ENCODE measurements at regions not wholly inside any gene's neighbourhood (a gene's known extent, or its start where the extent isn't known, plus 50 kb on each side); places are given as distances from the start of the nearest gene placed in this dataset.

- Histone ChIP-seq H3F3A (ENCODE audit: insufficient read depth, low read length) (no peaks in the 10 kb centered on the region), H3K36me3 (ENCODE audit: insufficient read depth, low read length) (no peaks in the 10 kb centered on the region), H3K9ac (ENCODE audit: low read length) (no peak overlapping the region), H3K9me2 (ENCODE audit: low read depth, low read length) (no peaks in the 10 kb centered on the region), H3K27me3 (ENCODE audit: insufficient read depth, low read length) (no peaks in the 10 kb centered on the region), H2AFZ (ENCODE audit: low read length) (no peak overlapping the region), H3K27ac (ENCODE audit: low read depth, low read length, poor library complexity, severe bottlenecking) (no peak overlapping the region), H3K4me2 (ENCODE audit: low read length) (no peak overlapping the region), H3K79me2 (ENCODE audit: insufficient read depth, low read length) (no peaks in the 10 kb centered on the region), H3K9me3 (ENCODE audit: low read length) (no peaks in the 10 kb centered on the region), H3K4me1 (ENCODE audit: insufficient read depth, low read length, severe bottlenecking) (no peaks in the 10 kb centered on the region), H4K20me1 (ENCODE audit: insufficient read depth, low read length) (no peaks in the 10 kb centered on the region), H3K4me3 (ENCODE audit: low read depth, low read length, poor library complexity, severe bottlenecking) (no peak overlapping the region)
- no peak for TF ChIP-seq EZH2 (IDR thresholded peaks at IDR 0.05; ENCODE audit: borderline replicate concordance, low read length)
- no peak for TF ChIP-seq CTCF (IDR thresholded peaks at IDR 0.05; ENCODE audit: low read length)
Observed at GRCh38 chr20:39252035-39252434, 289.9 kb downstream of the DHX35 start.

GRCh38 chr20:39249798-39250197, 287.7 kb downstream of the DHX35 start:
- no peak for TF ChIP-seq EZH2 (IDR thresholded peaks at IDR 0.05; ENCODE audit: borderline replicate concordance, low read length)
- TF ChIP-seq CTCF (IDR thresholded peaks at IDR 0.05; ENCODE audit: low read length): no peak
- H2AFZ ChIP-seq (ENCODE audit: low read length): no peak overlapping the region
- H4K20me1 ChIP-seq (ENCODE audit: insufficient read depth, low read length): no peaks in the 10 kb centered on the region
- H3K27me3 ChIP-seq (ENCODE audit: insufficient read depth, low read length): no peaks in the 10 kb centered on the region
- H3K36me3 ChIP-seq (ENCODE audit: insufficient read depth, low read length): no peaks in the 10 kb centered on the region
- H3K9ac ChIP-seq (ENCODE audit: low read length): no peak overlapping the region
- no peaks in the 10 kb centered on the region for H3K9me3 ChIP-seq (ENCODE audit: low read length)
- H3K27ac ChIP-seq (ENCODE audit: low read depth, low read length, poor library complexity, severe bottlenecking): no peak overlapping the region
- no peaks in the 10 kb centered on the region for H3K9me2 ChIP-seq (ENCODE audit: low read depth, low read length)
- no peak overlapping the region for H3K4me2 ChIP-seq (ENCODE audit: low read length)
- H3K4me3 ChIP-seq (ENCODE audit: low read depth, low read length, poor library complexity, severe bottlenecking): no peak overlapping the region
- no peaks in the 10 kb centered on the region for H3K79me2 ChIP-seq (ENCODE audit: insufficient read depth, low read length)
- no peaks in the 10 kb centered on the region for H3F3A ChIP-seq (ENCODE audit: insufficient read depth, low read length)
- no peaks in the 10 kb centered on the region for H3K4me1 ChIP-seq (ENCODE audit: insufficient read depth, low read length, severe bottlenecking)

DNA sequence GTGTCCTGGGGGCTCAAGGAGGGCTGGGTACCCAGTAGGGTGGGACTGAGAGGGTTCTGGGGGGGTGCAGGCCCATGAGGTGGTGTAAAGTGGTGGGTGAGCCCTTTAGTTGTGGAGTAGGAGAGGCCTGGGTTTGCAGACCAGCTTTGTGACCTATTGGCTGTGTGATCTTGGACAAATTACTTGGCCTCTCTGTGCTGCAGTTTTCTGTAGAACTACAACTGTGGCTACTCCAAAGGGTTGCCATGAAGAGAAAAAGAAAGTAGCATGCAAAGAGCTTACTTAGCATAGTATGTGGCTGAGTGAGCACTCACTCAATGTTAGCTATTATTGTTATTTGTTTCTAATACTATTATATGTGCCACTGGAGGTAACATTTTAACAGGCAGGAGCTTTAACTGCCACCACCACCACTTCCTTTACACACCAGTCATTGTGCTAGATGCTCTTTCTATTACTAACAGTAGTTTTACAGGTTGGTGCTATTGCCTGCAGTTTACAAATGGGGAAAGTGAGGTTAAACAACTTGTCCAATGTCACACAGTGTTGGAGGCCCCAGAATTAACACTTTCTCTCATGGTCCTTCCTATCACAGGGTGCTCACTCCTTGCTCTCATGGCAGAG, 286.8 kb downstream of the DHX35 start:
- Histone ChIP-seq H3K4me3 (ENCODE audit: low read depth, low read length, poor library complexity, severe bottlenecking) (no peak overlapping the region), H3K9ac (ENCODE audit: low read length) (no peak overlapping the region), H3K4me1 (ENCODE audit: insufficient read depth, low read length, severe bottlenecking) (no peaks in the 10 kb centered on the region), H3K4me2 (ENCODE audit: low read length) (no peak overlapping the region), H3K79me2 (ENCODE audit: insufficient read depth, low read length) (no peaks in the 10 kb centered on the region), H3F3A (ENCODE audit: insufficient read depth, low read length) (no peaks in the 10 kb centered on the region), H3K36me3 (ENCODE audit: insufficient read depth, low read length) (no peaks in the 10 kb centered on the region), H3K9me2 (ENCODE audit: low read depth, low read length) (no peaks in the 10 kb centered on the region), H3K27ac (ENCODE audit: low read depth, low read length, poor library complexity, severe bottlenecking) (no peak overlapping the region), H3K9me3 (ENCODE audit: low read length) (no peaks in the 10 kb centered on the region), H2AFZ (ENCODE audit: low read length) (no peak overlapping the region), H3K27me3 (ENCODE audit: insufficient read depth, low read length) (no peaks in the 10 kb centered on the region), H4K20me1 (ENCODE audit: insufficient read depth, low read length) (no peaks in the 10 kb centered on the region)
- no peak for TF ChIP-seq CTCF (IDR thresholded peaks at IDR 0.05; ENCODE audit: low read length)
- no peak for TF ChIP-seq EZH2 (IDR thresholded peaks at IDR 0.05; ENCODE audit: borderline replicate concordance, low read length)
